ENCODE measurements at regions not wholly inside any gene's neighbourhood (a gene's known extent, or its start where the extent isn't known, plus 50 kb on each side); places are given as distances from the start of the nearest gene placed in this dataset.
"Not testable (repeated sequence)": the region's sequence is repeated elsewhere in the genome, so short reads cannot be mapped to it uniquely, and the experiment has no call there.

GRCh38 chr2:7146151-7146550, 228.9 kb downstream of the RNF144A start:
- peak; percentile 14 for DNase-seq (ENCODE audit: low read depth)

- no peak for DNase-seq (ENCODE audit: low read depth)
These were observed 237.4 kb downstream of the RNF144A start for GRCh38 chr2:7154656-7155055.

GRCh38 chr2:7161501-7161900, 244.3 kb downstream of the RNF144A start:
- DNase-seq (ENCODE audit: low read depth) = no peak

GRCh38 chr2:7165736-7166135, 248.5 kb downstream of the RNF144A start:
- peak; percentile 36 for DNase-seq (ENCODE audit: low read depth)

GRCh38 chr2:7167801-7168411, 250.7 kb downstream of the RNF144A start:
- no peak for DNase-seq (ENCODE audit: low read depth)

GRCh38 chr2:7169593-7169992, 252.4 kb downstream of the RNF144A start:
- DNase-seq (ENCODE audit: low read depth) = no peak

GRCh38 chr2:7178996-7179395, 261.8 kb downstream of the RNF144A start:
- not testable (repeated sequence) for DNase-seq (ENCODE audit: low read depth)

GRCh38 chr2:7180638-7181370, 263.6 kb downstream of the RNF144A start:
- peak; percentile 81 for DNase-seq (ENCODE audit: low read depth)

- DNase-seq (ENCODE audit: low read depth) = no peak
These were observed 265.3 kb downstream of the RNF144A start for GRCh38 chr2:7182525-7182924.

- DNase-seq (ENCODE audit: low read depth) = no peak
These were observed 271.9 kb downstream of the RNF144A start for GRCh38 chr2:7189106-7189505.

GRCh38 chr2:7190587-7191324, 273.5 kb downstream of the RNF144A start:
- no peak for DNase-seq (ENCODE audit: low read depth)

- DNase-seq (ENCODE audit: low read depth) = peak; percentile 86
These were observed 274.7 kb downstream of the RNF144A start for GRCh38 chr2:7191932-7192331.

GRCh38 chr2:7193457-7193856, 276.2 kb downstream of the RNF144A start:
- DNase-seq (ENCODE audit: low read depth) = no peak

GRCh38 chr2:7194950-7195349, 277.7 kb downstream of the RNF144A start:
- no peak for DNase-seq (ENCODE audit: low read depth)

GRCh38 chr2:7196883-7197282, 279.7 kb downstream of the RNF144A start:
- no peak for DNase-seq (ENCODE audit: low read depth)

- no peak for DNase-seq (ENCODE audit: low read depth)
These were observed 284.6 kb downstream of the RNF144A start for GRCh38 chr2:7201851-7202250.

- DNase-seq (ENCODE audit: low read depth) = peak; percentile 50
These were observed 285.9 kb downstream of the RNF144A start for GRCh38 chr2:7203056-7203467.

GRCh38 chr2:7205151-7205830, 288.1 kb downstream of the RNF144A start:
- no peak for DNase-seq (ENCODE audit: low read depth)

GRCh38 chr2:7206111-7206810, 289.0 kb downstream of the RNF144A start:
- no peak for DNase-seq (ENCODE audit: low read depth)

- no peak for DNase-seq (ENCODE audit: low read depth)
These were observed 290.4 kb downstream of the RNF144A start for GRCh38 chr2:7207631-7208030.

GRCh38 chr2:7209757-7210555, 292.7 kb downstream of the RNF144A start:
- peak; percentile 46 for DNase-seq (ENCODE audit: low read depth)

Measured in RPMI7951 (cell line).